Stimulated activated effector memory CD8-positive, alpha-beta T cell treated with anti-CD3 and anti-CD28 coated beads, Interleukin-12 subunit alpha, Interleukin-12 subunit beta, amount 100 ng/mL, for 72 hours (primary cell): ENCODE measurements at regions not wholly inside any gene's neighbourhood (a gene's known extent, or its start where the extent isn't known, plus 50 kb on each side); places are given as distances from the start of the nearest gene placed in this dataset.
"Not testable (repeated sequence)": the region's sequence is repeated elsewhere in the genome, so short reads cannot be mapped to it uniquely, and the experiment has no call there.

Source experiments
- ATAC-seq: fragments of 150-1000 bp; cut with Tn5 transposase; 2 replicates; pipeline ENCODE4 v1.10.0; 2021
- DNase-seq, 2 donors: peaks; one replicate each; pipeline ENCODE4 v3.0.0; 2021 to 2022; ENCODE audit warnings: low spot score in 2 of 2
- H3K27ac Mint-ChIP-seq: one replicate; pipeline ENCODE4 v1.8.0; 2022; ENCODE audit warnings: mild to moderate bottlenecking, mixed read lengths
- H3K36me3 Mint-ChIP-seq: one replicate; pipeline ENCODE4 v1.8.0; 2022; ENCODE audit warnings: mild to moderate bottlenecking, mixed read lengths
- H3K4me1 Mint-ChIP-seq: one replicate; pipeline ENCODE4 v1.8.0; 2022; ENCODE audit warnings: mixed read lengths
- H3K4me3 Mint-ChIP-seq: one replicate; pipeline ENCODE4 v1.8.0; 2022; ENCODE audit warnings: mild to moderate bottlenecking, mixed read lengths
- H3K9me3 Mint-ChIP-seq: one replicate; pipeline ENCODE4 v1.8.0; 2022; ENCODE audit warnings: mixed read lengths

- H3K4me1 Mint-ChIP-seq = no peaks in the 10 kb centered on the region
- no peak overlapping the region for H3K27ac Mint-ChIP-seq
- no peak for ATAC-seq
- no peaks in the 10 kb centered on the region for H3K36me3 Mint-ChIP-seq
- no peak overlapping the region for H3K4me3 Mint-ChIP-seq
- H3K9me3 Mint-ChIP-seq = peaks cover 9% of the 10 kb centered on the region
- no peak for DNase-seq
Measured at GRCh38 chr3:21195203-21195602, 555.8 kb downstream of the ZNF385D start.

DNA sequence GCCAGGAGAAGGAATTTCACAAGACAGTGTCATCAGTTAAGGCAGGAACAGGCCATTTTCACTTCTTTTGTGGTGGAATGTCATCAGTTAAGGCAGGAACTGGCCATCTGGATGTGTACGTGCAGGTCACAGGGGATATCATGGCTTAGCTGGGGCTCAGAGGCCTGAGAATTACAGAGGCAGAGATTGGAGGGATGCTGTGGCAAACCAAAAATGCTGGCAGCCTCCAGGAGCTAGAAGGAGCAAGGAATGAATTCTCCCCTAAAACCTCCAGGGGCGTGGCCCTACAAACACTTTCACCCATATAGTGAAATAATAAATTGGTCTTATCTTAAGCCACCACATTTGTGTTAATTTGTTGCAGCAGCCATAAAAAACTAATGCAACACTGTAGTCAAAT is 557.0 kb downstream of the ZNF385D start:
- not testable (repeated sequence) for H3K9me3 Mint-ChIP-seq, ATAC-seq, DNase-seq, H3K27ac Mint-ChIP-seq, H3K4me3 Mint-ChIP-seq, H3K36me3 Mint-ChIP-seq, H3K4me1 Mint-ChIP-seq

DNA sequence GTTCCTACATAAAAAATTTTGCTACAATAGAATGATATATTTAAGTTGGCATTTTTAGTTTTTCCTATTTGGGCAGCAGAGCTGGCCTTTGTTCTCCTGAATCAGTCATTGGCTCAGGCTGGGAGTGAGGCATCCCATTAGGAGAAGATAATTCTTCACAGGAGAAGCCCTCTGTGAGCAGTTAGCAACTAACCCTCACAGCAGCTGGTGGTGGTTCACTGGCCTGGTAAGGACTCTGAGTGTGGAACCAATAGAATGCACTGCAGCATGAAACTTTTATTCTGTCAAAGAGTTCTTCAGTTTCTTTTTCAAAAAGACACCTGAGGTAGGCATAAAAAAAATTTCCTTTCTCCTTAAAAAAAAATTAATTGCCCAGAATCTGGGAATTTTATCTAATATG is 562.6 kb downstream of the ZNF385D start:
- H3K9me3 Mint-ChIP-seq = peaks cover 4% of the 10 kb centered on the region
- H3K4me1 Mint-ChIP-seq = no peaks in the 10 kb centered on the region
- no peak overlapping the region for H3K4me3 Mint-ChIP-seq

DNA sequence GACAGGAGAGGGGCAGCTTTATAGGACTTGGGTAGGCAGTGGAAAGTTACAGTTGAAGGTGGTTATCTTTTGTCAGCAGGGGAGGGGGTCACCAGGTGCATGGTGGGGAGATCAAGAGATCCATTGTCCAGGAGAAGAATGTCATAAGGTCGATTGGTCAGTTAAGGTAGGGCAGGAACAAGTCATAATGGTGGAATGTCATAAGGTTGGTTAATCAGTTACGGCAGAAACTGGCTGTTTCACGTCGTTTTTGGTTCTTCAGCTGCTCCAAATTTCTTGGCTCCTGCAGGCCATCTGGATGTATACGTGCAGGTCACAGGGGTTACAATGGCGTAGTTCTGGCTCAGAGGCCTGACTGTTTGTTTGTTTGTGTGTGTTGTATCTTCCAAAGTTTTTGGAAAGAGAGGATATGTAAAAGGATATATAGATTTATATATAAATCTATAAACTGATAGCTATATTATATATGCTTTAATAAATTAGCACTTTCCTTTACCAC is 565.1 kb downstream of the ZNF385D start:
- H3K4me3 Mint-ChIP-seq = no peak overlapping the region
- DNase-seq (no peak), ATAC-seq (no peak)
- no peak overlapping the region for H3K27ac Mint-ChIP-seq
- H3K4me1 Mint-ChIP-seq = no peaks in the 10 kb centered on the region
- peaks cover 4% of the 10 kb centered on the region for H3K9me3 Mint-ChIP-seq
- no peaks in the 10 kb centered on the region for H3K36me3 Mint-ChIP-seq

More for the DNA sequence above, 562.6 kb downstream of the ZNF385D start:
- H3K27ac Mint-ChIP-seq = no peak overlapping the region
- no peak for ATAC-seq
- no peaks in the 10 kb centered on the region for H3K36me3 Mint-ChIP-seq
- DNase-seq = no peak

DNA sequence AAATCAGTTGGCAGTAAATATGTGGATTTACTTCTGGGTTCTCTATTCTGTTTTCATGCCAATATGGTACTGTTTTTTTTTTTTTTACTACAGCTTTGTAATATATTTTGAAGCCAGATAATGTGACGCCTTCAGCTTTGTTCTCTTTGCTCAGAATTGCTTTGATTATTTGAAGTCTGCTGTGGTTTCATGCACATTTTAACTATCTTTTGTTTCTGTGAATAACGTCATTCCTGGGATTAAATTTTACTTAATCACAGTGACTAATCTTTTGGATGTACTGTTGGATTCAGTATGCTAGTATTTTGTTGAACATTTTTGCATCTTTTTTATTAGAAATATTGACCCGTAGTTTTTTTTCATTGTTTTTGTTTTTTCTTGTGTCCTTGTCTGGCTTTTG is 576.5 kb downstream of the ZNF385D start:
- H3K4me3 Mint-ChIP-seq = no peak overlapping the region
- ATAC-seq (no peak), DNase-seq (no peak)
- H3K9me3 Mint-ChIP-seq = peaks cover 32% of the 10 kb centered on the region
- H3K36me3 Mint-ChIP-seq = no peaks in the 10 kb centered on the region
- no peak overlapping the region for H3K27ac Mint-ChIP-seq
- no peaks in the 10 kb centered on the region for H3K4me1 Mint-ChIP-seq

DNA sequence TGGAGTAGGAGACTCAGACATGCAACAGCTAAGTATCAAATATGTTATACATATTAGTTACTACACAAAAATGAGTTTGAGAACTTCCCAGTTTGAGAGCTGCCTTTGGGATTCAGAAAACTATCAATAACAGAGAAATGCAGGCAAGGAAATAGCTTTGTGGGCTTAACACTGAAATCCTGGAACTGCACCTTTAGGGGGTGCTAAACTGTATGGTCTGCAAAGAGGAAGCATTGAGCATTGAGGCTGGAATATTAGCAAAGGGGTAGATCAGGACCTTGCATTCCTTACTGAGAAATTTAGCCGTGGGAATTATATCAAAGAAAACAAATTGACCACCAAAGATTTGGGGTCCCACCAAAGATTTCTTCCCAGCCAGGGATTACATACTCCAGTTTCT is 580.0 kb downstream of the ZNF385D start:
- Mint-ChIP-seq H3K4me3 (no peak overlapping the region), H3K4me1 (no peaks in the 10 kb centered on the region), H3K27ac (no peak overlapping the region), H3K36me3 (no peaks in the 10 kb centered on the region), H3K9me3 (peaks cover 25% of the 10 kb centered on the region)
- no peak for DNase-seq
- no peak for ATAC-seq

DNA sequence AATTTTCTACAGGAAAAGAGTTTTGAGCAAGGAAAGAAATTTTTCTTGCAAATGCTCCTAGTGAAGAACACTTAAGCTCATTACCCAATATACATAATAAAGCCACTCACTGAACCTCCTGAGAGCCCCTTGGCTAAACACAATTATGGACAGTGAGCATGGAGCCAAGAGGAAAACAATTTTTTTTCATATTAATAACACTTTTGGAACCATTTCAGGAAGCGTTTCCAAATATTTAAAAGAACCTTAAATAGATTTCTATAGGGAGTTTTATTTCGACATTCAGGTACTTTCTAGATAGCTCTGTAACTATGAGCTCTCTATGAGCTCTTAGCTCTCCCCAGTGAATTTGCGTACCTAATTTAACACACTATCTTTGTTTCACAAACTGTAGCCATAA is 581.1 kb downstream of the ZNF385D start:
- ATAC-seq (no peak), DNase-seq (no peak)
- Mint-ChIP-seq H3K4me1 (no peaks in the 10 kb centered on the region), H3K4me3 (no peak overlapping the region), H3K9me3 (peaks cover 20% of the 10 kb centered on the region), H3K27ac (no peak overlapping the region), H3K36me3 (no peaks in the 10 kb centered on the region)

DNA sequence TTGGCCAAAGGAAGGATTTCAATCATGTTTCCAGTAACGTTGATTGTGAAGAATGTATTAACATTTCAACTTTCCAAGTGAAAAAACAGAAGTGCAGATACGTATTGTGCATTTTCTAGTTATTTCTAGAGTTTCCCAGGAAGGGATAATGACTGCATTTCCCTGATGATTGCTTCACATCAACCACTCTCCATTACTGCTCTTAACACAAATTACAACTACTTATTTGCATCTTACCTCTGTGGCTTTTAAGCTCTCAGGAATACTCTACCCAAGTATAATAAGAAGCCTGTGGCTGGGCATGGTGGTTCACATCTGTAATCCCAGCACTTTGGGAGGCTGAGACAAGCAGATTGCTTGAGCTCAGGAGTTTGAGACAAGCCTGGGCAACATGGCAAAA is 582.5 kb downstream of the ZNF385D start:
- DNase-seq = no peak
- H3K4me3 Mint-ChIP-seq = no peak overlapping the region
- no peaks in the 10 kb centered on the region for H3K36me3 Mint-ChIP-seq
- peaks cover 20% of the 10 kb centered on the region for H3K9me3 Mint-ChIP-seq
- ATAC-seq = no peak
- no peak overlapping the region for H3K27ac Mint-ChIP-seq
- H3K4me1 Mint-ChIP-seq = no peaks in the 10 kb centered on the region

DNA sequence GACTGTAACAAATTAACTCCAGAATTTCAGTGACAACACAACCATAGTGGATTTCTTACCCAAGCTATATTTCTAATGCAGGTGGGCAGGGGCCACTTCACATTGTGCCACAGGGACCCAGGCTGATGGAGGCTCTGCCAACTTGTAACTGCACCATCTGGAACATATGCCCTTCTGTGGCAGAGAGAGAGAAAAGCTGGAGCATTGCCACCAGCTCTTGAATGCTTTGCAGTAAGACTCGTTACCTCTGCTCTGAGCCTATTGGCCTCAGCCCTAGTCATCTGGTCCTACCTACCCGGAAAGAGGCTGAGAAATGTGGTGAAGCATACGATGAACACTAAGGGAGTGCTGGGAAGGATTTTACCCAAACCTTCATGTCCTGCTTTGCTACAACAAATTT is 587.1 kb downstream of the ZNF385D start:
- H3K36me3 Mint-ChIP-seq = no peaks in the 10 kb centered on the region
- no peak for ATAC-seq
- no peaks in the 10 kb centered on the region for H3K4me1 Mint-ChIP-seq
- DNase-seq = no peak
- no peak overlapping the region for H3K27ac Mint-ChIP-seq
- H3K4me3 Mint-ChIP-seq = no peak overlapping the region
- H3K9me3 Mint-ChIP-seq = peaks cover 14% of the 10 kb centered on the region

GRCh38 chr3:21159543-21159906 is 591.5 kb downstream of the ZNF385D start:
- Mint-ChIP-seq H3K4me3 (no peak overlapping the region), H3K27ac (no peak overlapping the region), H3K4me1 (no peaks in the 10 kb centered on the region), H3K36me3 (no peaks in the 10 kb centered on the region), H3K9me3 (peaks cover 19% of the 10 kb centered on the region)
- DNase-seq = no peak
- ATAC-seq = no peak

DNA sequence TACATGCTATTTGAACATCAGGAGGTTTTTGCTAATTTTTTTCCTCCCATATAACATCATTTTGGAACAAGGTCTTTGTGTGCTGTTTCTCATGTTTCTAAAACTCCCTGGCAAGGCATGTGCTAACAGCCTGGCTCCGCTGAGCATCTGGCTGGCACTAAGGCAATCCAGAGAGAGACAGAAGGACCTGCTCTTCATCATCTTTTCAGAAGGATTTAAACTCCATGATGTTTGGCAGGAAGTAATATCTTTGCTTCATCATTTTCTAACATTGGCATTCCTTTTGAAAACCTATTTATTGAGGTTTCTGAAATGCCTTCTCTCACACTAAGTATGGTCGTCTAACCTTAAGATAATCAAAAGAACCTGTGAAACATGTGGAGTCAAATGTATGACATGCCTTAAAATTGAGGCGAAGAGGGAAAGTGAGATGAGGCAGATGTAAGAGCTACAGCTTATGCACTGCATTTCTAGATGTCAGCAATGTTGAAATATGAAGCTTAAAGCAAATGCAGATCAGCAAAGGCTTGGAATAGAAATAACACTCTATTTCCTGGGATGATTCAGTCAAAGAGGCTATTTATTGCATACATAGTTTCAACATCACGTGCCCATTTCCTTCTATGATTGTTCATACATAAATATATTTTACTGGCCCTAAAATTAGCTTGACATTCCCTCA is 592.0 kb downstream of the ZNF385D start:
- Mint-ChIP-seq H3K36me3 (no peaks in the 10 kb centered on the region), H3K27ac (no peak overlapping the region), H3K4me3 (no peak overlapping the region), H3K9me3 (peaks cover 17% of the 10 kb centered on the region), H3K4me1 (no peaks in the 10 kb centered on the region)
- no peak for ATAC-seq
- no peak for DNase-seq

DNA sequence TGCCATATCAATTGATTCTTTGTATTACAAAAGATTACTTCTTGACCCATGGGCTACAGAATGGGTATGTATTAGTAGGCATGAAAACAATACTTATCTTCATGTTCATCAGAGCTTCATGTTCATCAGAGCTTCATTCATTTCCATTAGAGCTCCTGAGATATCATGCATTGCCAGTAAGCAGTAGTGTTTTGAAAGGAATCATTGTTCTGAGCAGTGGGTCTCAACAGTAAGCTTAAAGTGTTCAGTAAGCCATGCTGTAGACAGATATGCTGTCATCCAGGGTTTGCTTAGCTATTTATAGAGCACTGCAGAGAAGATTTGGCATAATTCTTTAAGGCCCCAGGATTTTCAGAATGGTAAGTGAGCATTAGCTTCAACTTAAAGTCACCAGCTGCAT is 596.1 kb downstream of the ZNF385D start:
- Mint-ChIP-seq H3K36me3 (no peaks in the 10 kb centered on the region), H3K4me1 (no peaks in the 10 kb centered on the region), H3K27ac (no peak overlapping the region), H3K4me3 (no peak overlapping the region), H3K9me3 (peaks cover 25% of the 10 kb centered on the region)
- ATAC-seq (no peak), DNase-seq (no peak)

DNA sequence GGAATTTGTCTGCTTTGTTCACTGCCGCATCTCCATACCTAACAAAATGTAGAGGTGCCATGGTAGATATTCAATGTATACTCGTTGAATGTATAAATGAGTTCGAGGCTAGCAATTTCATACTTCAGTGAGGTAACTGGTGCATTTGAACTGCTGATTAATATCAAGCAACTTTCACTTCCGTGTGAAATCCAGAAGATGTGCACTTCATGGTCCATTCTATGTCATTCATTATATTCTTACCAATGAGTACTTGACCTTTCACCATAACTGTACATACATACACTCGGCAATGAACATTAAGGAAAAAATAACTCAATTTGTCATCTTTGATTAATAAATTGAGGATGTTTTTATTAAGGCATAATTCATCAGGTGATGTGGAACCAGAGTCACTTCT is 598.5 kb downstream of the ZNF385D start:
- ATAC-seq (no peak), DNase-seq (no peak)
- Mint-ChIP-seq H3K4me1 (no peaks in the 10 kb centered on the region), H3K4me3 (no peak overlapping the region), H3K27ac (no peak overlapping the region), H3K36me3 (no peaks in the 10 kb centered on the region), H3K9me3 (peaks cover 18% of the 10 kb centered on the region)

DNA sequence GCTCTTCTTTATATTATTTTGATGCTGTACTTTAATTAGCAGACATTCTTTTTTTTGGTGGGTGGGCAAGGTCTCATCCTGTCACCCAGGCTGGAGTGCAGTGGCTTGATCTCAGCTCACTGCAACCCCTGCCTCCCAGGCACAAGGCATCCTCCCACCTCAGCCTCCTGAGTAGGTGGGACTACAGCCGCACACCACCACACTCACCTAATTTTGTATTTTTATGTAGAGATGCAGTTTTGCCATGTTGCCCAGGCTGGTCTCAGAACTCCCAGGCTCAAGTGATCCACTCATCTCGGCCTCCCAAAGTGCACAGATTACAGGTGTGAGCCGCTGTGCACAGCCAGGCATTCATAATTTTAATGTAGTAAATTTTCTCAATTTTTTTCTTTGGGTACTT is 608.1 kb downstream of the ZNF385D start:
- Mint-ChIP-seq H3K4me3 (no peak overlapping the region), H3K4me1 (no peaks in the 10 kb centered on the region), H3K9me3 (peaks cover 7% of the 10 kb centered on the region), H3K36me3 (no peaks in the 10 kb centered on the region), H3K27ac (no peak overlapping the region)
- ATAC-seq = no peak
- no peak for DNase-seq

DNA sequence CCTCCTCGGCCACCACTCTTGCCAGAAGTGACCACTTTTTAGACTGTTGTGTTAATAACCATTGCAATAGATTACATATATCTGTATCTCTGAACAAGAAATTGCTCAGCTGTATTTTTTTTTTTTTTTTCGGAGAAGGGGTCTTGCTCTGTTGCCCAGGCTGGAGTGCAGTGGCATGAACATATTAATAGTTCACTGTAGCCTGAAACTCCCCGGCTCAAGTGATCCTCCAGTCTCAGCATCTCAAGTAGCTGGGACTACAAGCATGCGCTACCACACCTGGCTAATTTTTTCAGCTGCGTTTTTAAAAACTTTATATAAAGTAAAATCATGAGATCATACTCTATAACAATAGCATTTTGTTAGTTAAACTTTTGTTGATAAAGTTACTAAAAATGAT is 609.0 kb downstream of the ZNF385D start:
- peaks cover 7% of the 10 kb centered on the region for H3K9me3 Mint-ChIP-seq
- H3K4me1 Mint-ChIP-seq = no peaks in the 10 kb centered on the region
- no peaks in the 10 kb centered on the region for H3K36me3 Mint-ChIP-seq
- no peak for DNase-seq
- no peak overlapping the region for H3K27ac Mint-ChIP-seq
- no peak for ATAC-seq
- H3K4me3 Mint-ChIP-seq = no peak overlapping the region

GRCh38 chr3:21140785-21141184 is 610.2 kb downstream of the ZNF385D start:
- H3K36me3 Mint-ChIP-seq = no peaks in the 10 kb centered on the region
- H3K27ac Mint-ChIP-seq = no peak overlapping the region
- H3K4me1 Mint-ChIP-seq = no peaks in the 10 kb centered on the region
- no peak for ATAC-seq
- H3K9me3 Mint-ChIP-seq = peaks cover 4% of the 10 kb centered on the region
- no peak overlapping the region for H3K4me3 Mint-ChIP-seq
- DNase-seq = no peak

DNA sequence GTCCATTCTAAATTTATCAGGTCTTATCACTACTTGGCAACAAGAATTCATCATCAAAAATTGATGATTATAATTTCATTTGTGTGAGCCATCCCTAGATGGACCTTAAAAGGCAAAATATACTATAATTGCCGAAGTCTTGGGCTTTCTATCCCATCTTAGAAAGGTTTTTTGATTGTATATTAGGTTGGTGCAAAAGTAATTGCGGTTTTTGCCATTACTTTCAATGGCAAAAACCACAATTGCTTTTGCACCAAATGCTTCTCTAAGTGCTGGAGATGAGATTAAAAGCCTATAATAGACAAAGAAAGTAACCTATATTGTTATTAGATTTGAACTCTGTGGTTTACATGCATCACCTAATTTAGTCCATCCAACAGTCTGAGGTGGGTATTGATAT is 612.9 kb downstream of the ZNF385D start:
- no peak overlapping the region for H3K27ac Mint-ChIP-seq
- DNase-seq (no peak), ATAC-seq (no peak)
- H3K9me3 Mint-ChIP-seq = peaks cover 3% of the 10 kb centered on the region
- H3K36me3 Mint-ChIP-seq = no peaks in the 10 kb centered on the region
- no peaks in the 10 kb centered on the region for H3K4me1 Mint-ChIP-seq
- no peak overlapping the region for H3K4me3 Mint-ChIP-seq
